ENCODE measurements at regions not wholly inside any gene's neighbourhood (a gene's known extent, or its start where the extent isn't known, plus 50 kb on each side); places are given as distances from the start of the nearest gene placed in this dataset.

DNA sequence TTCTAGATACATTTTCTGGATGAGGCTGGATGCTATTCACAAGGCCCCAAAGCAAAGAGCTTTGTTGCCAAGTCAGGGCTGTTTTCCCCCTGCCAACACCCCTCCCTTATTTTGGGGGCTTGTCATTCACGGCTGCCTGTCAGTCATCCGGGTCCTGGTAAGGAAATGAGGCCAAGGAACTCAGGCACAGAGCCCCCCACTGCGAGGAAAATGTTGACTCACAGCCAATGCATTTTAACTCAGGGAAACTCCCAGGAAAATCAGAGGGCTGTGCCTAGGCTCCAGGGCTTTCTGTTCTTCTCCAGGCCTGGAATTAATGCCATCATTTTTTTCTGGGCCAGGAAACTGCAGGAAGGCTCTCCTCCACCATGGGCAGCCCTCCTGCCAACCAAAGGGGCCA is 241.1 kb downstream of the SMAD2 start:
- Histone ChIP-seq H3K9me3 (ENCODE audit: control insufficient read depth, insufficient read depth, low read depth, low read length) (no peaks in the 10 kb centered on the region), H3K36me3 (ENCODE audit: control insufficient read depth, insufficient read depth, low read length) (no peaks in the 10 kb centered on the region), H3K4me1 (ENCODE audit: control insufficient read depth, insufficient read depth, low read length) (no peaks in the 10 kb centered on the region), H3K27me3 (ENCODE audit: control insufficient read depth, insufficient read depth, low read length) (no peaks in the 10 kb centered on the region; the same call in 1 of the 2 replicates), H3K27ac (ENCODE audit: low read length) (no peak overlapping the region), H3K4me3 (ENCODE audit: low read depth in 2 of 2, low read length in 2 of 2) (no peak overlapping the region)
- DNase-seq (ENCODE audit: low read depth, low spot score) (no peak), ATAC-seq (no peak)
- in situ Hi-C loops (cut with HindIII; ENCODE audit: low pct_unique_long_range_greater_than_20kb, low sequenced_read_pairs) = no loop called here
- CTCF ChIA-PET = no interaction called here
- TF ChIP-seq, protein P1, sequence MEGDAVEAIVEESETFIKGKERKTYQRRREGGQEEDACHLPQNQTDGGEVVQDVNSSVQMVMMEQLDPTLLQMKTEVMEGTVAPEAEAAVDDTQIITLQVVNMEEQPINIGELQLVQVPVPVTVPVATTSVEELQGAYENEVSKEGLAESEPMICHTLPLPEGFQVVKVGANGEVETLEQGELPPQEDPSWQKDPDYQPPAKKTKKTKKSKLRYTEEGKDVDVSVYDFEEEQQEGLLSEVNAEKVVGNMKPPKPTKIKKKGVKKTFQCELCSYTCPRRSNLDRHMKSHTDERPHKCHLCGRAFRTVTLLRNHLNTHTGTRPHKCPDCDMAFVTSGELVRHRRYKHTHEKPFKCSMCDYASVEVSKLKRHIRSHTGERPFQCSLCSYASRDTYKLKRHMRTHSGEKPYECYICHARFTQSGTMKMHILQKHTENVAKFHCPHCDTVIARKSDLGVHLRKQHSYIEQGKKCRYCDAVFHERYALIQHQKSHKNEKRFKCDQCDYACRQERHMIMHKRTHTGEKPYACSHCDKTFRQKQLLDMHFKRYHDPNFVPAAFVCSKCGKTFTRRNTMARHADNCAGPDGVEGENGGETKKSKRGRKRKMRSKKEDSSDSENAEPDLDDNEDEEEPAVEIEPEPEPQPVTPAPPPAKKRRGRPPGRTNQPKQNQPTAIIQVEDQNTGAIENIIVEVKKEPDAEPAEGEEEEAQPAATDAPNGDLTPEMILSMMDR (IDR thresholded peaks at IDR 0.05) = no peak
- no peak for TF ChIP-seq REST (IDR thresholded peaks at IDR 0.05; ENCODE audit: insufficient read depth in 1 of 2, low read depth in 2 of 2, low read length in 1 of 2)
- TF ChIP-seq POLR2AphosphoS5 (IDR thresholded peaks at IDR 0.05; ENCODE audit: low read depth, low read length) = no peak
- no peak for TF ChIP-seq TCF7L2 (IDR thresholded peaks at IDR 0.05; ENCODE audit: low read depth, low read length)
- TF ChIP-seq SIN3A (IDR thresholded peaks at IDR 0.05; ENCODE audit: borderline replicate concordance, insufficient read depth, low read depth, low read length) = no peak
- POLR2A ChIA-PET = no interaction called here
- intact Hi-C loops (cut with micrococcal nuclease; ENCODE audit: unreplicated experiment) = no loop called here
- no TSS peak for BruUV-seq (replicated peaks)

DNA sequence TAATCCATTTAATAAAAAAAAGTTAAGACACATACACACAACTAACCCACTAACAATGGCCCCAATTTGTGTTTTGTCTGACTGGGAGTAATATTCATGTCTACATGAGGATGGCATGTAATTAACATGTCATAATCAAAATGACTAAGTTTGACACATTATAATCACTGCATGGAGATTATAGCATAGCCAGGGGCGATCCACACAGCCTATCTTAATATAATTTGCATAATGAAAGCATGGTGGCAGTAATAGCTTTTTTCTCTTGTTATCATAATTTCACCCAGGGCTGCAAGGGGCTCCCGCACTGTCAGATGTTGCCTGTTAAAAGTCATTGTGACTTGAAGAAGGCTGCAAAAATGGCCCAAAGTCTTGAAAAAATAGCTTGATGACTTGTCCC is 243.7 kb downstream of the SMAD2 start:
- POLR2A ChIA-PET = no interaction called here
- no peak for ATAC-seq

More for the DNA sequence above, 243.7 kb downstream of the SMAD2 start:
- no peaks in the 10 kb centered on the region for H3K36me3 ChIP-seq (ENCODE audit: control insufficient read depth, insufficient read depth, low read length)
- no peaks in the 10 kb centered on the region for H3K27me3 ChIP-seq (ENCODE audit: control insufficient read depth, insufficient read depth, low read length)
- BruUV-seq (replicated peaks) = no TSS peak
- in situ Hi-C loops (cut with HindIII; ENCODE audit: low pct_unique_long_range_greater_than_20kb, low sequenced_read_pairs) = no loop called here
- no peak for DNase-seq (ENCODE audit: low read depth, low spot score)
- no peak overlapping the region for H3K27ac ChIP-seq (ENCODE audit: low read length)
- H3K9me3 ChIP-seq (ENCODE audit: control insufficient read depth, insufficient read depth, low read depth, low read length) = no peaks in the 10 kb centered on the region
- no peak overlapping the region for H3K4me3 ChIP-seq (ENCODE audit: low read depth in 2 of 2, low read length in 2 of 2)
- intact Hi-C loops (cut with micrococcal nuclease; ENCODE audit: unreplicated experiment) = no loop called here
- TF ChIP-seq REST (IDR thresholded peaks at IDR 0.05; ENCODE audit: insufficient read depth in 1 of 2, low read depth in 2 of 2, low read length in 1 of 2) (no peak), POLR2AphosphoS5 (IDR thresholded peaks at IDR 0.05; ENCODE audit: low read depth, low read length) (no peak), SIN3A (IDR thresholded peaks at IDR 0.05; ENCODE audit: borderline replicate concordance, insufficient read depth, low read depth, low read length) (no peak), TCF7L2 (IDR thresholded peaks at IDR 0.05; ENCODE audit: low read depth, low read length) (no peak)
- TF ChIP-seq, protein P1 (IDR thresholded peaks at IDR 0.05) = no peak
- no peaks in the 10 kb centered on the region for H3K4me1 ChIP-seq (ENCODE audit: control insufficient read depth, insufficient read depth, low read length)
- CTCF ChIA-PET = no interaction called here

Measured in Panc1 (cell line).